ENCODE measurements at regions not wholly inside any gene's neighbourhood (a gene's known extent, or its start where the extent isn't known, plus 50 kb on each side); places are given as distances from the start of the nearest gene placed in this dataset.
A peak's percentile ranks its signal among the peaks of the same experiment; 100 is the strongest.

DNA sequence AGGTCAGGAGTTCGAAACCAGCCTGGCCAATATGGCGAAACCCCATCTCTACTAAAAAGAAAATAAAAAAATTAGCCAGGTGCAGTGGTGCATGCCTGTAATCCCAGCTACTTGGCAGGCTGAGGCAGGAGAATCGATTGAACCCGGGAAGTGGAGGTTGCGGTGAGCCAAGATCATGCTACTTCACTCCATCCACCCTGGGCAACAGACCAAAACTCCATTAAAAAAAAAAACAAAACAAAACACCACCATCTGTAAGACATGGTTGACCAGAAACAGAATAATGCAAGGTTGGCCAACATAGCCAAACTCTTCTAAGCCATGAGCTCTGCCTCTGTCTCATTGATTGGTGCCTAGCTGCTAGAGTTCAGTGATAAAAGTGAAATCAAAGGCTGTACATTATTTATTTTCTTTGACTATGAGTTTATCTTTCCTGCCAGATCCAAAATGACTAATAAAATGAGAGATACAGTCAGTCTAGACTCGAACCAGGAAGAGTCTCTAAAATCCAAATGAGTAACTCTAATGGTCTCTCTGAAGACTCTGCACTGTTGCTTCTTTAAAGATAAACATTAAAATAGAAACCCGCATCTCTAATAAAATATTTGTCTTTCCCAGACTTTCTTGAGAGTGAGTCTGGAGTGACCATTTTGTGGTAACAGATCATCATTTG, 404.7 kb downstream of the DAD1 start:
- DNase-seq, result no peak
- ATAC-seq, result peak in 2 of 4 donors; percentile 49 to 90
- intact Hi-C loops (cut with DNase I), result no loop called here

DNA sequence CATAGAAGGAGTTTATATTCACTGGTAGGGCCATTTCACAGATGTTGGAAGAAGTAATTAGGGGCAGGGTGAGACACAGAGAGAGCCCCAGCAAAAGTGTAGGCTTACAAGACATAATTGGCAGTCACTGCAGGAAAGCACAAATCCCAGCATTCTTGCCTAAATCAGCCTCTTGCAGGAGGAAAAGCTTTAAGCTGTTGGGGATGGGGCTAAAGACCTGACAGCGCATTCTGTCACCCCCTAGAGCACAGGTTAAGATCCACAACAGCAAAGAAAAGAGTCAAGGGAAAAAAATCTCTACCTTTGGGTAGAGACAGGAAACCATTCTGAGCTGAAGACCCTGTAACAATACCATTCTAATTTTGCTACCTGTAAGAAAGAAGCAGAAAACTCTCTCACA, 409.0 kb downstream of the DAD1 start:
- Histone ChIP-seq H3K4me3 (no peak overlapping the region), H3K27me3 (no peaks in the 10 kb centered on the region), H3K4me1 (no peaks in the 10 kb centered on the region), H3K9me3 (no peaks in the 10 kb centered on the region), H3K27ac (no peak overlapping the region), H3K36me3 (no peaks in the 10 kb centered on the region)
- TF ChIP-seq POLR2A (IDR thresholded peaks at IDR 0.05), result no peak
- TF ChIP-seq, protein P1, sequence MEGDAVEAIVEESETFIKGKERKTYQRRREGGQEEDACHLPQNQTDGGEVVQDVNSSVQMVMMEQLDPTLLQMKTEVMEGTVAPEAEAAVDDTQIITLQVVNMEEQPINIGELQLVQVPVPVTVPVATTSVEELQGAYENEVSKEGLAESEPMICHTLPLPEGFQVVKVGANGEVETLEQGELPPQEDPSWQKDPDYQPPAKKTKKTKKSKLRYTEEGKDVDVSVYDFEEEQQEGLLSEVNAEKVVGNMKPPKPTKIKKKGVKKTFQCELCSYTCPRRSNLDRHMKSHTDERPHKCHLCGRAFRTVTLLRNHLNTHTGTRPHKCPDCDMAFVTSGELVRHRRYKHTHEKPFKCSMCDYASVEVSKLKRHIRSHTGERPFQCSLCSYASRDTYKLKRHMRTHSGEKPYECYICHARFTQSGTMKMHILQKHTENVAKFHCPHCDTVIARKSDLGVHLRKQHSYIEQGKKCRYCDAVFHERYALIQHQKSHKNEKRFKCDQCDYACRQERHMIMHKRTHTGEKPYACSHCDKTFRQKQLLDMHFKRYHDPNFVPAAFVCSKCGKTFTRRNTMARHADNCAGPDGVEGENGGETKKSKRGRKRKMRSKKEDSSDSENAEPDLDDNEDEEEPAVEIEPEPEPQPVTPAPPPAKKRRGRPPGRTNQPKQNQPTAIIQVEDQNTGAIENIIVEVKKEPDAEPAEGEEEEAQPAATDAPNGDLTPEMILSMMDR (IDR thresholded peaks at IDR 0.05), result no peak
- WGBS (ENCODE audit: insufficient coverage, low coverage, low lambda C conversion rate, missing lambda C conversion rate), result 63% methylated on average over 1 of the region's 1 CpG
- ATAC-seq (no peak), DNase-seq (no peak)
- intact Hi-C loops (cut with DNase I), result no loop called here

More for the DNA sequence above, 404.7 kb downstream of the DAD1 start:
- 67% methylated on average over 7 of the region's 7 CpGs for WGBS (ENCODE audit: insufficient coverage, low coverage, low lambda C conversion rate, missing lambda C conversion rate)
- Histone ChIP-seq H3K36me3 (no peaks in the 10 kb centered on the region), H3K9me3 (no peaks in the 10 kb centered on the region), H3K27me3 (no peaks in the 10 kb centered on the region), H3K4me1 (no peaks in the 10 kb centered on the region), H3K27ac (no peak overlapping the region), H3K4me3 (no peak overlapping the region)
- TF ChIP-seq POLR2A (IDR thresholded peaks at IDR 0.05), result no peak
- TF ChIP-seq, protein P1 (IDR thresholded peaks at IDR 0.05), result no peak

DNA sequence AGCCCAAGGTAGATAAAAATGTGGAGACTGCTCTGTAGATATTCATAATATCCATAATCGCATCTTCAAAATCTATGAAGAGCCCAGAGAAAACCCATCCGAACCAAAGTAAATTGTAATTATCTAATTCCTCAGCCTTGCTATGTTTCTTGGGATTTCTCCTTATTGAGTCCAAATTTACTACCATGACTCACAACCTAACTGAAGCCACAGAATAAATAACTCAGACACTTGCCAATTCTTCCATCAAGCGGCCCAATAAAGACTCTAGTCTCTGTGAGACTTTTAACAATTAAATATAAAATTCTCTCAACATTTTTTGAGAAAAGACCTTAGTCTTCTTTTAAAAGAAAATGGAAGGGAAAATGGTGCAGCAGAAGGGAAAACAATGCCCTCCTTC, 409.8 kb downstream of the DAD1 start:
- H3K4me1 ChIP-seq, result peaks cover 0 to 7% (median 0%) of the 10 kb centered on the region in 4 donors
- H3K4me3 ChIP-seq, result no peak overlapping the region
- no peaks in the 10 kb centered on the region for H3K9me3 ChIP-seq
- no peaks in the 10 kb centered on the region for H3K27me3 ChIP-seq
- 47% methylated on average over 3 of the region's 3 CpGs for WGBS (ENCODE audit: insufficient coverage, low coverage, low lambda C conversion rate, missing lambda C conversion rate)
- TF ChIP-seq, protein P1 (IDR thresholded peaks at IDR 0.05), result no peak
- no peak for TF ChIP-seq POLR2A (IDR thresholded peaks at IDR 0.05)
- H3K27ac ChIP-seq, result no peak overlapping the region
- intact Hi-C loops (cut with DNase I), result no loop called here
- no peaks in the 10 kb centered on the region for H3K36me3 ChIP-seq
- ATAC-seq (no peak), DNase-seq (no peak)

DNA sequence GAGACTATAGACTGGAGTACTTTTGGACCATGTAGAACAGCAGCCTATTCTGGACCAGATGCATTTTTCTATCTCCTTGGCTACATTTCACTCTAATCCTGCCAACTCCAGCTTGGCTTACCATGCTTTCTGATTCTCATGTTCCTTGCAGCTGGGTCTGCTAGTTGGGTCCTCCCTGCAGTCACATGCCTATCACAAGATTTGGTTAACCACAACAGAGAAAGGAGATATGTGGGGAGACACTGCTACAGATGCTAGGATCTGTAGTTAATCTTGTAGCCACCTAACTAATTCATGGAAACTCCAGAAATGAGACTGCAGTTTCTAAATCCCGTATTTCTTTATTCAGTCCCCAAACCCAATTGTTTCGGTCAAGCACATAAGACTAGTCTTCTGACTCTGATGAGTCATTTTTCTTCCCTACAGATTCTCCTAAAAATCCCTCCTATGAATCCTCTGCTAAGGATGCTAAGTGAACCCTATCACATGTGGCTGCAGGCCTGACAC, 410.6 kb downstream of the DAD1 start:
- H3K36me3 ChIP-seq, result no peaks in the 10 kb centered on the region
- TF ChIP-seq POLR2A (IDR thresholded peaks at IDR 0.05), result no peak
- TF ChIP-seq, protein P1 (IDR thresholded peaks at IDR 0.05), result no peak
- DNase-seq (no peak), ATAC-seq (no peak)
- WGBS (ENCODE audit: insufficient coverage, low coverage, low lambda C conversion rate, missing lambda C conversion rate), result 64% methylated on average over 2 of the region's 2 CpGs
- peaks cover 0 to 11% (median 0%) of the 10 kb centered on the region in 4 donors for H3K4me1 ChIP-seq
- no peak overlapping the region for H3K27ac ChIP-seq
- H3K9me3 ChIP-seq, result no peaks in the 10 kb centered on the region
- no peaks in the 10 kb centered on the region for H3K27me3 ChIP-seq
- no peak overlapping the region for H3K4me3 ChIP-seq
- intact Hi-C loops (cut with DNase I), result no loop called here
